ENCODE measurements at regions not wholly inside any gene's neighbourhood (a gene's known extent, or its start where the extent isn't known, plus 50 kb on each side); places are given as distances from the start of the nearest gene placed in this dataset.

- WGBS, 2 donors, result 85 to 86% methylated on average over 5 of the region's 5 CpGs
- no peak for DNase-seq (ENCODE audit: low spot score in 2 of 2)
- TF ChIP-seq POLR2A (IDR thresholded peaks at IDR 0.05) (no peak), CTCF (IDR thresholded peaks at IDR 0.05) (no peak)
- H3K4me3 ChIP-seq (ENCODE audit: low read depth, poor library complexity, severe bottlenecking), result no peak overlapping the region
- intact Hi-C loops (cut with DNase I; ENCODE audit: low total_unique reads), result no loop called here
Observed at GRCh38 chr2:65957886-65958285, 477.0 kb upstream of the MEIS1 start.

DNA sequence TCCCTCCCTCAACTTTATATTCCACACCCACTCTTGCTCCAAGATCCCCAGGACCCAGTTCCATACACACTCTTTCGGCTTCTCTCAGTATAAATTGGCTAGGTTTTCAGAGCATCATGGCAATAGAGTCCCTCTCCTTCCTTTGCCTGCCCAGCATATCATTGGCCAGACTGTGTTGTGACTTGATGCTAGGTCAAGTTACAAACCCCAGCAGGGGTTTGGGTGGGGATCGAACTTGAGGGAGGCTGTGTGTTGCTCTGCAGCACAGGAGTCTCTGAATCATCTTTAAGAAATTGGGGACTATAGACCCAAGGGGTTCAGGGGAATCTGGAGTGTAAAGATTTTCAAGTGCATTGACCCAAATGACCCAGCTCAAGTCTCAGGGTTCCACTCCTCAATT lies 477.5 kb upstream of the MEIS1 start:
- WGBS, 2 donors, result 82 to 95% methylated on average over 2 of the region's 2 CpGs
- TF ChIP-seq POLR2A (IDR thresholded peaks at IDR 0.05) (no peak), CTCF (IDR thresholded peaks at IDR 0.05) (no peak)
- no peak for DNase-seq (ENCODE audit: low spot score in 2 of 2)
- H3K4me3 ChIP-seq (ENCODE audit: low read depth, poor library complexity, severe bottlenecking), result no peak overlapping the region
- intact Hi-C loops (cut with DNase I; ENCODE audit: low total_unique reads), result no loop called here

- WGBS, 2 donors, result 89 to 90% methylated on average over 2 of the region's 2 CpGs
- no peak for TF ChIP-seq CTCF (IDR thresholded peaks at IDR 0.05)
- no peak for TF ChIP-seq POLR2A (IDR thresholded peaks at IDR 0.05)
- intact Hi-C loops (cut with DNase I; ENCODE audit: low total_unique reads), result no loop called here
Observed at GRCh38 chr2:65955259-65955658, 479.7 kb upstream of the MEIS1 start.

DNA sequence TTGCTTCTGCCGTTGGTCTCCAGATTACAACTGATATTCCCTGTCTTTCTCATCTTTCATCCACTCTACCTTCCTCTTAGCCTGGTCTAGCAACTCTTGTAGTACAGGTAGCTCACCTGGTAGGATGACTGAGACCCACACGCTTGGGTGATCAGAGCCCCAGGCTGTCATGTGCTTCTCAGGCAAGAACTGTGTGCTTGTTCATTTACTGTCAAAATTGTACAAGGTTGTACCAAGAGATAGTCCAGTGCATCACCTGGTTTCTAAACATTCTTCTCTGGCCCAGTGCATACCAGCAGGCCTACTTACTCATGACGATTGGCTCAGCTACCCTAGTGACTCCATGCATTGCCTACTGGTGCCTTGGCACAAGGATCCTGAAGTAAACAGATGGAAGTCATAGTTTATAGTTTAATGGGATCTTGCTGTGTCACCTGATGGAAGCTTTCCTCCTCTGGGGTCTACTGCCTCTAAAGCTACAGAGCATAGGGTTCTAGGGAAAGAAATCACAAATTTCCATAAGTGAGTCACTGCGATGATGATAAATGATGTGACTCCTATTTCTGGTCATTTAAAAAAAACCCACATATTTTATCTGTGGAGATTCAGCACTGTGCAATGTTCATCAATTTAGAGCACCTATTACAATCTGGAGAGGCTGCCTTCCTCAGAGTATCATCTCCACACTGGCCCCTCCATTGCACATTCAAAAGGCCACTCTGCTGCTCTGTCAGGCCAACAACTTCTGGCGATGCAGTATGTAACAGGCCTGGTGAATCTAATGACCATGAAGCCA lies 481.8 kb upstream of the MEIS1 start:
- WGBS, 2 donors, result 86 to 91% methylated on average over 5 of the region's 5 CpGs
- H3K4me3 ChIP-seq (ENCODE audit: low read depth, poor library complexity, severe bottlenecking), result no peak overlapping the region
- intact Hi-C loops (cut with DNase I; ENCODE audit: low total_unique reads), result no loop called here
- DNase-seq (ENCODE audit: low spot score in 2 of 2), result no peak
- TF ChIP-seq CTCF (IDR thresholded peaks at IDR 0.05) (no peak), POLR2A (IDR thresholded peaks at IDR 0.05) (no peak)

More at GRCh38 chr2:65955259-65955658, 479.7 kb upstream of the MEIS1 start:
- no peak for DNase-seq (ENCODE audit: low spot score in 2 of 2)
- H3K4me3 ChIP-seq (ENCODE audit: low read depth, poor library complexity, severe bottlenecking), result no peak overlapping the region

DNA sequence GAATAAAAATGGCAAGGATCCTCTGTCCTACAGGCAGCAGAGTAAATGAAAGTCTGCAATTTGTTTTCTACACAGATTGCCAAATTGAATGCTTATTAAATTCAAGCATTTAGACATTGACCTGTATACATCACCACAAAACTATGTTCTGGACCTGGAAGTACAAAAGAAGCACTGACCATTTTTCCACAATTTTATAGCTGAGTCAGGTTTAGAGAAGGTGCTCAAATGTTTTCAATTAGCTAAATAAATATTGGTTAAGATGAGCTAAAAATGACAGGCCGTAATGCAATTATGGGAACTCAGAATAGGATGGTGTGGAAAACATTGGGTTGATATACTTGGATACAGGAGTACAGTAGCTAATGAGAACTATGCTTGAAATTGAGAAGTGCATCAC lies 490.7 kb upstream of the MEIS1 start:
- WGBS, 2 donors, result 93 to 95% methylated on average over 1 of the region's 1 CpG
- intact Hi-C loops (cut with DNase I; ENCODE audit: low total_unique reads), result no loop called here
- TF ChIP-seq POLR2A (IDR thresholded peaks at IDR 0.05) (no peak), CTCF (IDR thresholded peaks at IDR 0.05) (no peak)

More for the DNA sequence above, 490.7 kb upstream of the MEIS1 start:
- H3K4me3 ChIP-seq (ENCODE audit: low read depth, poor library complexity, severe bottlenecking), result no peak overlapping the region
- DNase-seq (ENCODE audit: low spot score in 2 of 2), result no peak
